Skeletal muscle tissue (tissue), 3 donors: ENCODE measurements at regions not wholly inside any gene's neighbourhood (a gene's known extent, or its start where the extent isn't known, plus 50 kb on each side); places are given as distances from the start of the nearest gene placed in this dataset.
"Not testable (repeated sequence)": the region's sequence is repeated elsewhere in the genome, so short reads cannot be mapped to it uniquely, and the experiment has no call there.

Source experiments
- H3K27ac ChIP-seq: one replicate; pipeline ENCODE4 v1.7.0; 2013; ENCODE audit warnings: mild to moderate bottlenecking, low read depth, low read length, inconsistent platforms
- H3K27me3 ChIP-seq, 3 donors: one replicate each; pipeline ENCODE4 v1.7.0; 2013; ENCODE audit warnings: low read length in 3 of 3; ENCODE audit not compliant: control insufficient read depth in 3 of 3, insufficient read depth in 3 of 3
- H3K36me3 ChIP-seq, 3 donors: one replicate each; pipeline ENCODE4 v1.7.0; 2013; ENCODE audit warnings: low read length in 3 of 3; ENCODE audit not compliant: control insufficient read depth in 3 of 3, insufficient read depth in 3 of 3
- H3K4me1 ChIP-seq, 3 donors: one replicate each; pipeline ENCODE4 v1.7.0; 2013; ENCODE audit warnings: low read length in 3 of 3, mild to moderate bottlenecking in 3 of 3; ENCODE audit not compliant: control insufficient read depth in 3 of 3, insufficient read depth in 3 of 3
- H3K4me3 ChIP-seq, 3 donors: one replicate each; pipeline ENCODE4 v1.7.0; 2013; ENCODE audit warnings: low read length in 3 of 3
- H3K9ac ChIP-seq, 3 donors: one replicate each; pipeline ENCODE4 v1.7.0; 2013; ENCODE audit warnings: low read length in 3 of 3, mild to moderate bottlenecking in 3 of 3, moderate library complexity in 2 of 3, low read depth in 1 of 3
- H3K9me3 ChIP-seq, 3 donors: one replicate each; pipeline ENCODE4 v1.7.0; 2013; ENCODE audit warnings: low read length in 3 of 3; ENCODE audit not compliant: control insufficient read depth in 3 of 3
- donor health status: Osteomylitis.

GRCh38 chr5:51201708-51202107 lies 181.5 kb upstream of the ISL1 start:
- H3K36me3 ChIP-seq: no peaks in the 10 kb centered on the region
- H3K9me3 ChIP-seq: no peaks in the 10 kb centered on the region
- no peak overlapping the region for H3K9ac ChIP-seq
- no peaks in the 10 kb centered on the region for H3K27me3 ChIP-seq
- no peaks in the 10 kb centered on the region for H3K4me1 ChIP-seq
- H3K27ac ChIP-seq: no peak overlapping the region
- no peak overlapping the region for H3K4me3 ChIP-seq

- Histone ChIP-seq H3K4me1 (no peaks in the 10 kb centered on the region), H3K9me3 (no peaks in the 10 kb centered on the region), H3K4me3 (no peak overlapping the region), H3K36me3 (no peaks in the 10 kb centered on the region), H3K9ac (no peak overlapping the region), H3K27me3 (no peaks in the 10 kb centered on the region), H3K27ac (no peak overlapping the region)
These were observed 181.1 kb upstream of the ISL1 start for GRCh38 chr5:51202161-51202560.

GRCh38 chr5:51203598-51203997 lies 179.7 kb upstream of the ISL1 start:
- Histone ChIP-seq H3K4me1 (no peaks in the 10 kb centered on the region), H3K27ac (no peak overlapping the region)

GRCh38 chr5:51208296-51208695 lies 175.0 kb upstream of the ISL1 start:
- Histone ChIP-seq H3K27ac (no peak overlapping the region), H3K4me3 (no peak overlapping the region), H3K27me3 (no peaks in the 10 kb centered on the region), H3K9me3 (no peaks in the 10 kb centered on the region), H3K36me3 (no peaks in the 10 kb centered on the region), H3K4me1 (no peaks in the 10 kb centered on the region), H3K9ac (no peak overlapping the region)

More at GRCh38 chr5:51203598-51203997, 179.7 kb upstream of the ISL1 start:
- no peak overlapping the region for H3K4me3 ChIP-seq
- no peaks in the 10 kb centered on the region for H3K27me3 ChIP-seq
- no peak overlapping the region for H3K9ac ChIP-seq
- no peaks in the 10 kb centered on the region for H3K36me3 ChIP-seq
- no peaks in the 10 kb centered on the region for H3K9me3 ChIP-seq

GRCh38 chr5:51214746-51215145 lies 168.5 kb upstream of the ISL1 start:
- H3K4me1 ChIP-seq: no peaks in the 10 kb centered on the region
- no peak overlapping the region for H3K4me3 ChIP-seq

GRCh38 chr5:51225789-51226742 lies 157.2 kb upstream of the ISL1 start:
- H3K9ac ChIP-seq: no peak overlapping the region
- H3K27ac ChIP-seq: no peak overlapping the region
- H3K27me3 ChIP-seq: no peaks in the 10 kb centered on the region
- H3K4me3 ChIP-seq: no peak overlapping the region
- H3K9me3 ChIP-seq: peaks cover 0 to 3% (median 0%) of the 10 kb centered on the region in 3 donors
- no peaks in the 10 kb centered on the region for H3K4me1 ChIP-seq
- no peaks in the 10 kb centered on the region for H3K36me3 ChIP-seq

More at GRCh38 chr5:51214746-51215145, 168.5 kb upstream of the ISL1 start:
- no peaks in the 10 kb centered on the region for H3K36me3 ChIP-seq
- H3K9me3 ChIP-seq: no peaks in the 10 kb centered on the region
- no peak overlapping the region for H3K27ac ChIP-seq
- no peaks in the 10 kb centered on the region for H3K27me3 ChIP-seq
- H3K9ac ChIP-seq: no peak overlapping the region

GRCh38 chr5:51227963-51228470 lies 155.2 kb upstream of the ISL1 start:
- Histone ChIP-seq H3K36me3 (no peaks in the 10 kb centered on the region), H3K9ac (no peak overlapping the region), H3K9me3 (peaks cover 0 to 9% (median 0%) of the 10 kb centered on the region in 3 donors), H3K4me1 (no peaks in the 10 kb centered on the region), H3K4me3 (no peak overlapping the region), H3K27ac (no peak overlapping the region), H3K27me3 (no peaks in the 10 kb centered on the region)

- no peak overlapping the region for H3K9ac ChIP-seq
- H3K4me3 ChIP-seq: no peak overlapping the region
- H3K4me1 ChIP-seq: no peaks in the 10 kb centered on the region
- no peaks in the 10 kb centered on the region for H3K27me3 ChIP-seq
- no peaks in the 10 kb centered on the region for H3K36me3 ChIP-seq
- H3K9me3 ChIP-seq: peaks cover 0 to 9% (median 0%) of the 10 kb centered on the region in 3 donors
- H3K27ac ChIP-seq: no peak overlapping the region
These were observed 152.9 kb upstream of the ISL1 start for GRCh38 chr5:51230336-51230735.

- no peaks in the 10 kb centered on the region for H3K9me3 ChIP-seq
- no peaks in the 10 kb centered on the region for H3K27me3 ChIP-seq
- H3K27ac ChIP-seq: no peak overlapping the region
- H3K4me3 ChIP-seq: no peak overlapping the region
- H3K36me3 ChIP-seq: no peaks in the 10 kb centered on the region
- H3K9ac ChIP-seq: no peak overlapping the region
- no peaks in the 10 kb centered on the region for H3K4me1 ChIP-seq
These were observed 140.8 kb upstream of the ISL1 start for GRCh38 chr5:51242456-51242855.

GRCh38 chr5:51250957-51251356 lies 132.3 kb upstream of the ISL1 start:
- H3K4me1 ChIP-seq, H3K4me3 ChIP-seq, H3K27ac ChIP-seq, H3K27me3 ChIP-seq, H3K9me3 ChIP-seq, H3K9ac ChIP-seq, H3K36me3 ChIP-seq: not testable (repeated sequence)
